Endodermal cell (in vitro differentiated cells): ENCODE measurements at regions not wholly inside any gene's neighbourhood (a gene's known extent, or its start where the extent isn't known, plus 50 kb on each side); places are given as distances from the start of the nearest gene placed in this dataset.

Source experiments
- DNase-seq: peaks from one replicate; pipeline ENCODE4 v3.0.0-alpha.2; 2017
- H3K27ac ChIP-seq: 2 replicates; pipeline ENCODE4 v1.5.1; 2013; ENCODE audit warnings: mild to moderate bottlenecking, low read depth, low read length, moderate library complexity
- H3K27me3 ChIP-seq: 2 replicates; pipeline ENCODE4 v1.6.1; 2013; ENCODE audit warnings: mild to moderate bottlenecking, low read length, moderate library complexity; ENCODE audit not compliant: insufficient read depth, control insufficient read depth, poor library complexity, severe bottlenecking
- H3K36me3 ChIP-seq: 2 replicates; pipeline ENCODE4 v1.7.0; 2013; ENCODE audit warnings: mild to moderate bottlenecking, low read length, moderate library complexity; ENCODE audit not compliant: control insufficient read depth, insufficient read depth
- H3K4me1 ChIP-seq: one replicate; pipeline ENCODE4 v1.7.0; 2013; ENCODE audit warnings: low read length; ENCODE audit not compliant: control insufficient read depth, insufficient read depth
- H3K4me3 ChIP-seq: 2 replicates; pipeline ENCODE4 v1.5.1; 2013; ENCODE audit warnings: mild to moderate bottlenecking, low read length, moderate library complexity
- H3K9ac ChIP-seq: 2 replicates; pipeline ENCODE4 v1.6.1; 2013; ENCODE audit warnings: mild to moderate bottlenecking, low read length, moderate library complexity; ENCODE audit not compliant: poor library complexity, severe bottlenecking; ENCODE audit errors: extremely low read depth
- H3K9me3 ChIP-seq: 2 replicates; pipeline ENCODE4 v1.6.1; 2013; ENCODE audit warnings: mild to moderate bottlenecking, low read length, moderate library complexity; ENCODE audit not compliant: control insufficient read depth
- H3K27ac Mint-ChIP-seq: 2 replicates; pipeline ENCODE4 v1.8.0; 2020; ENCODE audit warnings: mixed read lengths
- H3K27me3 Mint-ChIP-seq: 2 replicates; pipeline ENCODE4 v1.8.0; 2021; ENCODE audit warnings: mild to moderate bottlenecking, mixed read lengths; ENCODE audit not compliant: insufficient read depth
- H3K36me3 Mint-ChIP-seq: 2 replicates; pipeline ENCODE4 v1.8.0; 2020; ENCODE audit warnings: low read depth, mixed read lengths
- H3K4me1 Mint-ChIP-seq: 2 replicates; pipeline ENCODE4 v1.8.0; 2020; ENCODE audit warnings: mixed read lengths
- H3K4me3 Mint-ChIP-seq: 2 replicates; pipeline ENCODE4 v1.8.0; 2020; ENCODE audit warnings: mild to moderate bottlenecking, moderate library complexity, mixed read lengths
- H3K9me3 Mint-ChIP-seq: 2 replicates; pipeline ENCODE4 v1.8.0; 2020; ENCODE audit warnings: mild to moderate bottlenecking, mixed read lengths
- CTCF ChIP-seq: fragments of 200-600 bp; sonication (generic); conservative IDR thresholded peaks from 2 replicates; pipeline ENCODE4 v1.5.0; 2021; ENCODE audit warnings: antibody characterized with exemption, mild to moderate bottlenecking
- WGBS, 2 experiments: methylation state at CpG; one replicate each; pipeline versions ENCODE4 v1.1.5 to v1.1.7; 2013; ENCODE audit warnings: missing lambda C conversion rate in 2 of 2, mixed read lengths in 1 of 2; ENCODE audit not compliant: insufficient coverage in 1 of 2, insufficient read length in 1 of 2; 5-methylcytosine and 5-hydroxymethylcytosine counted together

- Mint-ChIP-seq H3K4me1 (peaks cover 28% of the 10 kb centered on the region), H3K4me3 (no peak overlapping the region), H3K27ac (peak overlapping the region; percentile 75), H3K36me3 (no peaks in the 10 kb centered on the region), H3K9me3 (no peaks in the 10 kb centered on the region), H3K27me3 (peaks cover 2% of the 10 kb centered on the region)
- no peak overlapping the region for H3K27ac ChIP-seq
- H3K4me1 ChIP-seq: peaks cover 5% of the 10 kb centered on the region
- peak; percentile 73 for DNase-seq
- no peak for TF ChIP-seq CTCF
- H3K9me3 ChIP-seq: no peaks in the 10 kb centered on the region
- WGBS, 2 experiments: 38 to 43% methylated on average over 5 to 6 of the region's 6 CpGs
- peak overlapping the region; percentile 2 for H3K9ac ChIP-seq
- no peaks in the 10 kb centered on the region for H3K36me3 ChIP-seq
- peaks cover 24% of the 10 kb centered on the region for H3K27me3 ChIP-seq
- peak overlapping the region; percentile 11 for H3K4me3 ChIP-seq
Measured at GRCh38 chr4:83865417-83866150, 329.7 kb downstream of the GPAT3 start.

GRCh38 chr4:83864097-83864817 is 328.3 kb downstream of the GPAT3 start:
- Mint-ChIP-seq H3K9me3 (no peaks in the 10 kb centered on the region), H3K27ac (no peak overlapping the region), H3K4me1 (peaks cover 33% of the 10 kb centered on the region), H3K27me3 (peaks cover 2% of the 10 kb centered on the region), H3K36me3 (no peaks in the 10 kb centered on the region), H3K4me3 (no peak overlapping the region)
- peaks cover 5% of the 10 kb centered on the region for H3K4me1 ChIP-seq
- 94 to 97% methylated on average over 3 to 4 of the region's 4 CpGs for WGBS, 2 experiments
- H3K27ac ChIP-seq: no peak overlapping the region
- TF ChIP-seq CTCF: no peak
- no peak overlapping the region for H3K9ac ChIP-seq
- no peak for DNase-seq
- H3K4me3 ChIP-seq: no peak overlapping the region
- no peaks in the 10 kb centered on the region for H3K9me3 ChIP-seq
- peaks cover 23% of the 10 kb centered on the region for H3K27me3 ChIP-seq
- no peaks in the 10 kb centered on the region for H3K36me3 ChIP-seq

GRCh38 chr4:83862471-83862870 is 326.6 kb downstream of the GPAT3 start:
- H3K27ac ChIP-seq: no peak overlapping the region
- H3K27me3 ChIP-seq: peaks cover 14% of the 10 kb centered on the region
- TF ChIP-seq CTCF: no peak
- Mint-ChIP-seq H3K4me3 (no peak overlapping the region), H3K36me3 (no peaks in the 10 kb centered on the region), H3K4me1 (peaks cover 38% of the 10 kb centered on the region), H3K27me3 (no peaks in the 10 kb centered on the region), H3K27ac (no peak overlapping the region), H3K9me3 (no peaks in the 10 kb centered on the region)
- no peak for DNase-seq
- H3K4me3 ChIP-seq: no peak overlapping the region
- H3K9me3 ChIP-seq: no peaks in the 10 kb centered on the region
- no peak overlapping the region for H3K9ac ChIP-seq
- 88 to 92% methylated on average over 4 to 7 of the region's 10 CpGs for WGBS, 2 experiments
- no peaks in the 10 kb centered on the region for H3K36me3 ChIP-seq
- peaks cover 5% of the 10 kb centered on the region for H3K4me1 ChIP-seq
